C4-2B (cell line): ENCODE measurements at regions not wholly inside any gene's neighbourhood (a gene's known extent, or its start where the extent isn't known, plus 50 kb on each side); places are given as distances from the start of the nearest gene placed in this dataset.
"Not testable (repeated sequence)": the region's sequence is repeated elsewhere in the genome, so short reads cannot be mapped to it uniquely, and the experiment has no call there.

Source experiments
- CTCF ChIP-seq: fragments of 450-650 bp; conservative IDR thresholded peaks from 2 replicates; pipeline ENCODE4 v1.5.1; 2017; ENCODE audit warnings: mild to moderate bottlenecking
- ZFX ChIP-seq: fragments of 450-650 bp; IDR thresholded peaks from 2 replicates; pipeline ENCODE4 v1.6.1; 2017

- TF ChIP-seq CTCF, ZFX: not testable (repeated sequence)
Measured at GRCh38 chr14:19305776-19306175, 128.4 kb downstream of the POTEG start.
